Islet precursor cell (in vitro differentiated cells): ENCODE measurements at regions not wholly inside any gene's neighbourhood (a gene's known extent, or its start where the extent isn't known, plus 50 kb on each side); places are given as distances from the start of the nearest gene placed in this dataset.

ENCODE experiments used
- DNase-seq: peaks from one replicate; pipeline ENCODE4 v3.0.0-alpha.2; 2018

DNA sequence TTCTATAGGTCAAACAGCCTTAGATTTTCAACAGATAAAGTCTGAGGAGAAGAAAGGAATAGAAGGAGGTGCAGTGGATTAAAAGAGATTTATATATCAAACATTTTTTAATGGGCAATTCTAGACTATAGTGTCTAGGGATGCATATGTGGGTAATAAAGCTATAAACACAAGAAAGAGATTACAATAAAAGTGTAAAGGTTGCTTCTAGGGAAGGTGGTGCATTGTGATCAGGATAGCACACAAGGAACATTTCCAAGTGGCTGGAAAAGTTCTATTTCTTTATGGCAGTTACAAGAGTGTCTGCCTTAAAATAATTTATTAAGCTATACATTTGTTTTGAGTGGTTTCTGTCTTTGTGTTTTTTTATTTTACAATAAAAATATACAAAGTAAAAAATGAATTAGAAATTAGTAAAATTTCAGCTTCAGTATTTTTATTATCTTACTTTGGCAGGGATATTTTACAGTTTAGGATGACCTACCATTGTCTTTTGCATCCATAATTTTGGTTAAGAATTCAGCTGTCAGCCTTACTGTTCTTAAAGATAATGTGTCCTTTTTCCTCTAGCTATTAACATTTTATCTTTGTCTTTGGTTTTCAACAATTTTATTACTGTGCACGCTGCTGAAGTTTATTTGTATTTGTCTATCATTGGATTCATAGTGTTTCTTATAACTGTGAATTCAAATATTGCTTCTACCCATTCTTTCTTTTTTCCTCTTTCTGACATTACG lies 221.8 kb downstream of the LACC1 start:
- no peak for DNase-seq

- DNase-seq, result no peak
These were observed 223.9 kb downstream of the LACC1 start for GRCh38 chr13:44103429-44104196.

DNA sequence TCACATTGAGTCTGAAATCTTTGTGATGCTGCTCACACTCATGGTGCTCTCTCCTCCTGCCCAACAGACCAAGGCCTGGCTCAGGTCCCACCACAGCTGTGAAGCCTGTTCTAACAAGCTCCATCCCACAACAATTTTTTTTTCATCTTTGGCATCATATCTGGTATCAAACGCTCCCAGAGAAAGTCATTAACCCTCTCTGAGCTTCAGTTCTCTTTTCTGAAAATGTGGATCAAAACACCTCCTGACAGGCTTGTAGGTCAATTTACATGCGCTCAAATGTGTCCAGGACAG lies 224.4 kb downstream of the LACC1 start:
- no peak for DNase-seq

- DNase-seq, result no peak
These were observed 225.3 kb downstream of the LACC1 start for GRCh38 chr13:44104969-44105368.

GRCh38 chr13:44106266-44107152 lies 226.8 kb downstream of the LACC1 start:
- no peak for DNase-seq

DNA sequence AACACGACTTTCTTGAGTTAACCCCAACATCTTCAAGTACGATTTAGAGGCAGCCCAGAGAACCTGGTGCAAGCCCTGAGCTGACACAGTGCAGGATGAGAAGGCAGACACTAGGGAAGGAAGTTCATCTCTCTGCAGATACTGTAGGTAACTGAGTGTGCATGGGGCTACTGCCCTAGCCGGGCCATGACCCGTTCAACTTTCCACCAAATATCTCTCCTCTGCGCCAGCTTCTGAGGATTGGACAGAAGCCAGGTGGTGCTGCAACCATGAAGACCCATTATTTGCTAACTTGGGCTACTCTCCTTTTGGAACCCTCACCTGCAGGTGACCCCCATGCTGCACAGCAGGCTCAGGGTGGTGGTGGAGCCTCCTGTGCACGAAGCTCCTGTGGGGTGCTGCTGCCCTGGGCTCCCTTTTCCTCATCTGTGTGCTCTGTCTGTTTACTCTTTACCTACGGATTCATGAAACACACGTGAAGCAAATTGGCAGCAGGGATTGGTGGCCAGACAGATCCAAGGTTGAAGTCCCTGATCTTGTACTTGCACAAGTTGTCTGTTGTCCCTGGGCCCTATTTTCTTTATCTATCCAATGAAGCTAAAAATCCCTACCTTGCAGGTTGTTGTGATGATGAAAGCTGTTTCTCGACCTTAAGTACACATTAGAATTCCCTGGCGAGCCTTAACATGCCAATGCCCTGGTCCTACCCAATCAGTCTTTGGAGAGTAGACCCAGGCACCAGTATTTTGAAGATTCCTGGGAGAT lies 227.8 kb downstream of the LACC1 start:
- no peak for DNase-seq

GRCh38 chr13:44108331-44108858 lies 228.7 kb downstream of the LACC1 start:
- DNase-seq, result peak; percentile 66

GRCh38 chr13:44110091-44110621 lies 230.5 kb downstream of the LACC1 start:
- no peak for DNase-seq

DNA sequence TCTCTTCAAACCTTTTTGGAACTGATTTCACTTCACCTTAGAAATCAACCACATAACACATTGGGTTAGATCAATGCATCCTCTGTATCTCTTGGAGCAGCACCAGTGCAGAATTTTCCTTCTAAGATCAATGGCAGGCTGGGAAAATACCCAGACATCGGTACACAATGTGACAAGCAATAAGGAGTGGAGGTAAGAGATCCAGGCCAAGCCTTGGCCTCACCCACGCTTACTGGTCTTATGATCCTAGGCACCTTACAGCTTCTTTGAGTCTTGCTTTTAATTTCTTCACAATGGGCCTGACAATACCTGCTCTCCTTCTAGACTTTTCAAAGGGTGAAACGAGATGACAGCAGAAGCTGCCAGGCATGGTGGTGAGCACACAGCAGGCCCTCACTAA lies 232.0 kb downstream of the LACC1 start:
- DNase-seq, result no peak

- DNase-seq, result no peak
These were observed 233.1 kb downstream of the LACC1 start for GRCh38 chr13:44112700-44113329.

- no peak for DNase-seq
These were observed 237.0 kb downstream of the LACC1 start for GRCh38 chr13:44116562-44117332.

- DNase-seq, result no peak
These were observed 237.6 kb downstream of the LACC1 start for GRCh38 chr13:44117351-44117750.

GRCh38 chr13:44117816-44118215 lies 238.1 kb downstream of the LACC1 start:
- DNase-seq, result no peak

DNA sequence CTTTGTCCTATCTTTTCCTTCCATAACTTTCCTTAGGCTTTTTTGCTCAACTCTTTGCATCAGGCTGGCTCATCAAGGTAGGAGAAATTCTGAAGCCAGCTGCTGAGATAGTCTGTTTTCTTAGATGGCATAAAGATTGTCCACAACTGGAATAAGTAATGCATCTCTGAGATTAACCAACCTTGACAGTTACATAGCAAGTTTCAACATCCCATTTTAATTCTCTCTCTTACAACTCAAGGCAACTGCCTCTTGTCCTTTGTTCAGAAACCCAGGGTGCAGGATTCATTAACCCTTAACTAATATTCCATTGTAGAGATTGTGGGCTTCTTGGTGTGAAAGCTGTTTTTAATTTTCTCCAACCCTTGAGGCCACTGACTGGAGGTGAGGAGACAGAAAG lies 239.2 kb downstream of the LACC1 start:
- DNase-seq, result no peak

DNA sequence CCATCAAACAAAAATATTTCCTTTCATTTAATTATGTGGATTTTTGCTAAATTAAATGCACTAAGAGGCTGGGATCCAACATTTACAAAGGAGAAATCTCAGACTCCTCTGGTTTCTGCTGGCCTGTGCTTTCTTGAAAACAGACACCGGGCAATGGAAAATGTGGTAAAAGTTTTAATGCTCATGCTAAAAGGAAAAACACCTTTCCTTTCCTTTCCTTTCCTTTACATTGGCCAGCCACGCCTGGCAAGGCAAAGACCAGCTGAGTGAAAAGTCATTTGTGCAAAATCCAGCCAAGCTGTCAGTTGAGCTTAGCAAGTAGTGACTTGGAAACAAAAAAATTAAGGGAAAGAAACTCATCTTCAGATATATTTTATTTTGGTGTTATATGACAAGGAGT lies 240.3 kb downstream of the LACC1 start:
- DNase-seq, result no peak

DNA sequence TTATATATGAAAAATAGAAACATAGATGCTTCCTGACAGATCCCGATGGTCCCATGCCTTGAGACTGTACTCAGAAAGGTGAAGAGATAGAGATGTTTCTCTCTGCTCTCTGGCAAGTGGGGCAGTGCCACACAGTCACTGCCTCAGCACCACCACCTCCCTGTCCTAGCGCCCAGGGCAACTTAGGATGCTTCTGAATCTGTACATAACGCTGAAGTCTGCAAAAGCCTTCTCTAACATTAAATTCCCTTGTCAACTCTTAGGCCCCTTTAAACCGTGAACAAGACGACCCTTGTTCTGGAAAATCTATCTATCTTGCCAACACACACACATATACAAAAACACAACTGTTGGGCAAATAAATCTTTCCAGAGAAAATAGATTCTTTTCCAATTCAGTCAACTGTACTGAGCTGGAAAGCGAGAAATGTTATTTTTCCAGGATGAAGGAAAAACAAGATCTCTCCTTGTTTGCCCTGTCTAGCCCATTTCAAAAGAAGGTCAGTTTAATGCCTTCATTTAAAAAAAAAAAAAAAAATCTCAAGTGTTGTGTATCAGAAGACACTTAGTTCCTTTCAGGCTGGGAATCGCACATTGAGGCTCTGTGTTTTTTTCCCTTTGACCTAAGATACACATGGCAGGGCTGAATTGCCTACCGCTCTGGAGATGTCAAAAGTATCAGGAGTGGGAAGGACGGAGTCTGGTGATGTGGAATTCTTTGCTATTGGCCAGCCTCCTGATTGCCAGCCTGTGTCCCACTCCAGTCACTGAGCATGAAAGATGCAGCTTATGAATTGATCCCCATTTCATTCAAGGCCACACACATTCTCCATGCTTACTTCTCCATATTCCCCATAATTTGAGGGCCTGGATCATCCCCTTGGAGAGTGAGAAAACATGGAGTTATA lies 241.4 kb downstream of the LACC1 start:
- DNase-seq, result no peak

DNA sequence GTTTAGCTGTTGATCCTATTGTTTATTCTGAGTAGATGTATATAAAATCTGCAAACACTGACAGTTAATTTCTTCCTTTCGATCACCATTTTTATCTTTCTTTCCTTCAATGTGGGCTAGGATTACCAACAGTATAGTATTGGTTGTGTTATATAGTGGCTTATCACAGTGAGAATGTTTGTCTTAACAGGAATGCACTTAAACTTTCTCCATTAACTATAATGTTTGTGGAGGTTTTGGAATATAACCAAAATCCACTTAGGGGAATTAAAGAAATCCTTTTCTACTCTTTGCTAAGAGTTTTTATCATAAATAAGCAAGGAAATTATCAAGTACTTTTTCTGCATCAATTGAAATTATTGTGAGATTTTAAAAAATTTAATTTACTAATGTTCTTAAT lies 244.6 kb downstream of the LACC1 start:
- DNase-seq, result no peak

GRCh38 chr13:44125943-44126469 lies 246.3 kb downstream of the LACC1 start:
- no peak for DNase-seq

- no peak for DNase-seq
These were observed 245.0 kb upstream of the SERP2 start for GRCh38 chr13:44128552-44129001.

DNA sequence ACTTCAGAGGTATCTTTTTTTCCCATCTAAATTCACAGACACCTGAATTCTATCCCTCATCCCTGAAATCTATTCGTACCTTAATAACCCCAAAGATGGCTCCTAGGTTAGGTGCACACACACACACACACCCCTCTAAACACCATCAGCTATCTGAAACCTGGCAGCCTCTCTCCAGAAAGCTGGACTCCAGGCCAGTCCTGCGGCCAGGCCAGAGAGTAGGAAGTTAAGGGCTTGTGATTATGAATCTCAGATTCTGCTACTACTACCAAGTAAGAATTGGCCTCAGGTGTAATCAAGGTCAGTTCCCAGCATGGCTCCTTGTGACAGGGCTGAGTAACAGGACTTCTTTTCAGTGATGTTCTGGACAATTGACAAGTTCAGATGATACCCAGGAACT lies 244.2 kb upstream of the SERP2 start:
- DNase-seq, result no peak
